MCF 10A (cell line): ENCODE measurements at regions not wholly inside any gene's neighbourhood (a gene's known extent, or its start where the extent isn't known, plus 50 kb on each side); places are given as distances from the start of the nearest gene placed in this dataset.

Experiments used
- BruUV-seq: library from RNA; stranded (reverse); fragments of 400-500 nt; replicated peaks from 2 replicates; lab custom pipeline; 2021; lab: Mats Ljungman, UMichigan
- CTCF ChIA-PET: fragments of 300-600 bp; sonication (Branson Sonifier 250); formaldehyde crosslinking; extraction: SDS; loops from one replicate; lab custom pipeline; 2021; ENCODE audit warnings: antibody characterized with exemption, inconsistent platforms; lab: Yijun Ruan, JAX
- POLR2A ChIA-PET: fragments of 300-600, 350-650 bp; sonication (Branson Sonifier 250); formaldehyde crosslinking; extraction: SDS; loops from one replicate; lab custom pipeline; 2020; ENCODE audit warnings: antibody characterized with exemption, inconsistent platforms; lab: Yijun Ruan, JAX
- DNase-seq: peaks from one replicate; pipeline ENCODE4 v3.0.0-alpha.2; 2018; ENCODE audit not compliant: unreplicated experiment
- H3K27ac Mint-ChIP-seq: one replicate; pipeline ENCODE4 v1.8.0; 2022; ENCODE audit warnings: mild to moderate bottlenecking, low read depth, mixed read lengths; ENCODE audit not compliant: unreplicated experiment
- H3K27me3 Mint-ChIP-seq: one replicate; pipeline ENCODE4 v1.8.0; 2022; ENCODE audit warnings: mixed read lengths; ENCODE audit not compliant: insufficient read depth, unreplicated experiment
- H3K36me3 Mint-ChIP-seq: one replicate; pipeline ENCODE4 v1.8.0; 2022; ENCODE audit warnings: mild to moderate bottlenecking, moderate library complexity, mixed read lengths; ENCODE audit not compliant: insufficient read depth, unreplicated experiment
- H3K4me1 Mint-ChIP-seq: one replicate; pipeline ENCODE4 v1.8.0; 2022; ENCODE audit warnings: mixed read lengths; ENCODE audit not compliant: insufficient read depth, unreplicated experiment
- H3K4me3 Mint-ChIP-seq: one replicate; pipeline ENCODE4 v1.8.0; 2022; ENCODE audit warnings: mild to moderate bottlenecking, moderate library complexity, mixed read lengths; ENCODE audit not compliant: unreplicated experiment
- H3K9me3 Mint-ChIP-seq: one replicate; pipeline ENCODE4 v1.8.0; 2022; ENCODE audit warnings: mixed read lengths; ENCODE audit not compliant: unreplicated experiment
- CTCF ChIP-seq: fragments of 200-600 bp; IDR thresholded peaks from one replicate; pipeline ENCODE4 v1.8.0; 2022; ENCODE audit warnings: antibody characterized with exemption, mild to moderate bottlenecking; ENCODE audit not compliant: unreplicated experiment
- intact Hi-C: fragments of 100-400 bp; cut with micrococcal nuclease; formaldehyde crosslinking; loops from 2 replicates; pipeline ENCODE4 v1.14.1; 2022

GRCh38 chr20:39165099-39165498 is 203.0 kb downstream of the DHX35 start:
- H3K4me3 Mint-ChIP-seq = no peak overlapping the region
- no peak for DNase-seq
- H3K9me3 Mint-ChIP-seq = no peaks in the 10 kb centered on the region
- intact Hi-C loops = no loop called here
- POLR2A ChIA-PET = interaction anchor here (1.2 to 1.4 kb wide), 2 partner anchors 11 to 52 kb away, joined by 3 read pairs; no protein-coding TSS in a partner anchor
- CTCF ChIA-PET = interaction anchor here (0.5 to 1.6 kb wide), 6 partner anchors 13 to 868 kb away, joined by 3 to 6 read pairs (median 3); no protein-coding TSS in a partner anchor
- H3K27me3 Mint-ChIP-seq = peaks cover 32% of the 10 kb centered on the region
- no peaks in the 10 kb centered on the region for H3K36me3 Mint-ChIP-seq
- no peaks in the 10 kb centered on the region for H3K4me1 Mint-ChIP-seq
- BruUV-seq = no TSS peak
- no peak overlapping the region for H3K27ac Mint-ChIP-seq
- TF ChIP-seq CTCF = no peak

GRCh38 chr20:39164642-39165041 is 202.5 kb downstream of the DHX35 start:
- Mint-ChIP-seq H3K4me3 (no peak overlapping the region), H3K27me3 (peaks cover 36% of the 10 kb centered on the region), H3K9me3 (no peaks in the 10 kb centered on the region), H3K36me3 (no peaks in the 10 kb centered on the region), H3K4me1 (no peaks in the 10 kb centered on the region), H3K27ac (no peak overlapping the region)
- CTCF ChIA-PET = interaction anchor here (0.6 to 1.6 kb wide), 7 partner anchors 13 to 101 kb away, joined by 3 to 6 read pairs (median 4); no protein-coding TSS in a partner anchor
- no peak for TF ChIP-seq CTCF
- intact Hi-C loops = no loop called here
- no peak for DNase-seq
- POLR2A ChIA-PET = interaction anchor here (1.2 to 1.4 kb wide), 2 partner anchors 12 to 53 kb away, joined by 3 read pairs; no protein-coding TSS in a partner anchor
- no TSS peak for BruUV-seq

GRCh38 chr20:39163993-39164392 is 201.8 kb downstream of the DHX35 start:
- TF ChIP-seq CTCF = no peak
- DNase-seq = no peak
- intact Hi-C loops = no loop called here
- Mint-ChIP-seq H3K27ac (no peak overlapping the region), H3K4me3 (no peak overlapping the region), H3K4me1 (no peaks in the 10 kb centered on the region), H3K36me3 (no peaks in the 10 kb centered on the region), H3K27me3 (peaks cover 36% of the 10 kb centered on the region), H3K9me3 (no peaks in the 10 kb centered on the region)
- CTCF ChIA-PET = interaction anchor here (0.5 to 1.6 kb wide), 4 partner anchors 26 to 100 kb away, joined by 3 to 6 read pairs (median 4); no protein-coding TSS in a partner anchor
- POLR2A ChIA-PET = interaction anchor here (1.2 kb wide), 1 partner anchor 53 kb away, joined by 3 read pairs; no protein-coding TSS in a partner anchor
- BruUV-seq = no TSS peak

GRCh38 chr20:39161900-39162299 is 199.8 kb downstream of the DHX35 start:
- Mint-ChIP-seq H3K27me3 (peaks cover 26% of the 10 kb centered on the region), H3K4me1 (no peaks in the 10 kb centered on the region), H3K36me3 (no peaks in the 10 kb centered on the region), H3K9me3 (no peaks in the 10 kb centered on the region), H3K4me3 (no peak overlapping the region), H3K27ac (no peak overlapping the region)
- POLR2A ChIA-PET = interaction anchor here (0.6 kb wide), 1 partner anchor 11 kb away, joined by 3 read pairs; no protein-coding TSS in a partner anchor
- BruUV-seq = no TSS peak
- CTCF ChIA-PET = no interaction called here
- TF ChIP-seq CTCF = no peak
- no peak for DNase-seq
- intact Hi-C loops = no loop called here
